Mesenchymal stem cell (in vitro differentiated cells and primary cell): ENCODE measurements at regions not wholly inside any gene's neighbourhood (a gene's known extent, or its start where the extent isn't known, plus 50 kb on each side); places are given as distances from the start of the nearest gene placed in this dataset.

ENCODE experiments used
- DNase-seq: peaks from one replicate; pipeline ENCODE4 v3.0.0-alpha.2; 2013
- H2AFZ ChIP-seq: one replicate; pipeline ENCODE4 v1.6.1; 2013; ENCODE audit warnings: low read depth, mild to moderate bottlenecking, control low read depth, inconsistent platforms, low read length, moderate library complexity
- H2AK5ac ChIP-seq: 2 replicates; pipeline ENCODE4 v1.6.1; 2013; ENCODE audit warnings: low read length, moderate library complexity, mild to moderate bottlenecking, inconsistent platforms; ENCODE audit not compliant: severe bottlenecking
- H2BK120ac ChIP-seq: one replicate; pipeline ENCODE4 v1.6.1; 2013; ENCODE audit warnings: low read depth, mild to moderate bottlenecking, inconsistent platforms, low read length, moderate library complexity
- H2BK12ac ChIP-seq, 2 experiments: one replicate each; pipeline ENCODE4 v1.6.1; 2013; ENCODE audit warnings: inconsistent platforms in 2 of 2, low read length in 2 of 2, mild to moderate bottlenecking in 2 of 2, moderate library complexity in 2 of 2, control low read depth in 1 of 2
- H2BK15ac ChIP-seq: one replicate; pipeline ENCODE4 v1.6.1; 2013; ENCODE audit warnings: mild to moderate bottlenecking, low read depth, inconsistent platforms; ENCODE audit not compliant: poor library complexity, severe bottlenecking
- H2BK5ac ChIP-seq: 2 replicates; pipeline ENCODE4 v1.6.1; 2013; ENCODE audit warnings: low read depth, mild to moderate bottlenecking, low read length, control low read depth, inconsistent platforms; ENCODE audit not compliant: poor library complexity, severe bottlenecking
- H3K14ac ChIP-seq, 2 experiments: one replicate each; pipeline ENCODE4 v1.6.1; 2013; ENCODE audit warnings: inconsistent platforms in 2 of 2, low read length in 2 of 2, control low read depth in 1 of 2, mild to moderate bottlenecking in 1 of 2, moderate library complexity in 1 of 2
- H3K18ac ChIP-seq, 2 experiments: one replicate each; pipeline ENCODE4 v1.6.1; 2013; ENCODE audit warnings: inconsistent platforms in 2 of 2, low read length in 2 of 2, control low read depth in 1 of 2, low read depth in 1 of 2, mild to moderate bottlenecking in 1 of 2
- H3K23ac ChIP-seq, 2 experiments: one replicate each; pipeline ENCODE4 v1.6.1; 2013; ENCODE audit warnings: inconsistent platforms in 2 of 2, low read length in 2 of 2, mild to moderate bottlenecking in 2 of 2, moderate library complexity in 2 of 2, control low read depth in 1 of 2
- H3K27ac ChIP-seq: 2 replicates; pipeline ENCODE4 v1.5.1; 2013; ENCODE audit warnings: mild to moderate bottlenecking, moderate library complexity, low read length, control low read depth, inconsistent platforms; ENCODE audit not compliant: poor library complexity, severe bottlenecking
- H3K27me3 ChIP-seq, 2 experiments: 2 replicates each; pipeline versions ENCODE4 v1.6.1 to v1.7.0; 2013; ENCODE audit warnings: low read length in 2 of 2, mild to moderate bottlenecking in 2 of 2, moderate library complexity in 2 of 2, control low read depth in 1 of 2, inconsistent platforms in 1 of 2; ENCODE audit not compliant: control insufficient read depth in 1 of 2, insufficient read depth in 1 of 2
- H3K36me3 ChIP-seq, 2 experiments: 2 replicates each; pipeline versions ENCODE4 v1.6.1 to v1.7.0; 2013; ENCODE audit warnings: low read length in 2 of 2, control low read depth in 1 of 2, inconsistent platforms in 1 of 2, low read depth in 1 of 2, mild to moderate bottlenecking in 1 of 2; ENCODE audit not compliant: insufficient read depth in 2 of 2, control insufficient read depth in 1 of 2
- H3K4ac ChIP-seq, 2 experiments: one replicate each; pipeline ENCODE4 v1.6.1; 2013; ENCODE audit warnings: inconsistent platforms in 2 of 2, low read length in 2 of 2, mild to moderate bottlenecking in 2 of 2, moderate library complexity in 2 of 2, control low read depth in 1 of 2, low read depth in 1 of 2
- H3K4me1 ChIP-seq: 2 replicates; pipeline ENCODE4 v1.6.1; 2013; ENCODE audit warnings: low read depth, low read length, control low read depth; ENCODE audit not compliant: control insufficient read depth, insufficient read depth
- H3K4me2 ChIP-seq: 2 replicates; pipeline ENCODE4 v1.6.1; 2013; ENCODE audit warnings: low read length, mild to moderate bottlenecking, inconsistent platforms; ENCODE audit not compliant: poor library complexity, severe bottlenecking
- H3K4me3 ChIP-seq, 2 experiments: 2 replicates each; pipeline versions ENCODE4 v1.5.1 to v1.7.0; 2013; ENCODE audit warnings: low read length in 2 of 2, mild to moderate bottlenecking in 2 of 2, control low read depth in 1 of 2, low read depth in 1 of 2; ENCODE audit not compliant: insufficient read depth in 1 of 2
- H3K79me1 ChIP-seq: replicated peaks from 2 replicates; pipeline ENCODE4 v1.6.1; 2013; ENCODE audit warnings: mild to moderate bottlenecking, control low read depth, low read length, inconsistent platforms; ENCODE audit not compliant: poor library complexity, severe bottlenecking
- H3K9ac ChIP-seq: 2 replicates; pipeline ENCODE4 v1.7.0; 2013; ENCODE audit warnings: mild to moderate bottlenecking, low read length, moderate library complexity
- H3K9me3 ChIP-seq: 2 replicates; pipeline ENCODE4 v1.7.0; 2013; ENCODE audit warnings: mild to moderate bottlenecking, low read length; ENCODE audit not compliant: control insufficient read depth
- H4K8ac ChIP-seq: one replicate; pipeline ENCODE4 v1.6.1; 2013; ENCODE audit warnings: inconsistent platforms, mild to moderate bottlenecking, low read length, moderate library complexity
- H4K91ac ChIP-seq: one replicate; pipeline ENCODE4 v1.6.1; 2013; ENCODE audit warnings: mild to moderate bottlenecking, low read length, inconsistent platforms
- WGBS: methylation state at CpG from one replicate; pipeline ENCODE4 v1.1.7; 2013; ENCODE audit warnings: mixed read lengths; 5-methylcytosine and 5-hydroxymethylcytosine counted together

DNA sequence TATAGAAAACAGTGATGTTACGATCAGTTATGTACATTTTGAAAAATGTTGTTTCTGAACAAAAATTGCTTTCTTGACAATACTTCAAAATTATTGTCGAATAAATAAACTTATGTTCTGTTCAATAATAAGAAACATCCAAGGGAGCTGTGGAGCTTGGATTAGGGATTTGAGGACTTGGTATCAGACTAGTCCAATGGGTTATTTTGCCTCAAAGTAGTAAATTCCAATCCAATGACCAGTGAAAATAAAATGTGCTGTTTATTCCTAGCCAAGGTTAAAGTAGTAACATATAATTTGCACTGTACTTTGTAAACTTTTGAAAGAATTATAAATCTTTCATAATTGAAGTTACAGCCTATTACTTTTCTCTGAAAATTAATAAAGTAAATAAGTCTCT, 79.1 kb upstream of the IVNS1ABP start:
- Histone ChIP-seq H3K9ac (no peak overlapping the region), H3K4me1 (peaks cover 3% of the 10 kb centered on the region), H3K4me2 (no peak overlapping the region), H2AK5ac (no peak overlapping the region), H3K36me3 (no peaks in the 10 kb centered on the region), H4K91ac (no peak overlapping the region), H3K79me1 (no peaks in the 10 kb centered on the region), H3K4ac (no peak overlapping the region), H3K9me3 (no peaks in the 10 kb centered on the region), H3K27me3 (no peaks in the 10 kb centered on the region), H2BK120ac (no peak overlapping the region), H3K14ac (no peak overlapping the region), H3K23ac (no peak overlapping the region), H4K8ac (no peak overlapping the region), H3K4me3 (no peak overlapping the region), H2AFZ (no peak overlapping the region), H2BK12ac (no peak overlapping the region), H3K27ac (no peak overlapping the region), H2BK15ac (no peak overlapping the region), H2BK5ac (no peak overlapping the region), H3K18ac (no peak overlapping the region)
- DNase-seq, result no peak
- WGBS, result 100% methylated on average over 1 of the region's 2 CpGs

GRCh38 chr1:185393815-185394214, 76.8 kb upstream of the IVNS1ABP start:
- Histone ChIP-seq H3K27me3 (no peaks in the 10 kb centered on the region), H3K27ac (no peak overlapping the region), H3K14ac (no peak overlapping the region), H4K8ac (no peak overlapping the region), H3K18ac (no peak overlapping the region), H3K9me3 (no peaks in the 10 kb centered on the region), H3K4me3 (no peak overlapping the region), H3K36me3 (no peaks in the 10 kb centered on the region), H2AK5ac (no peak overlapping the region), H3K4me2 (no peak overlapping the region), H2BK12ac (no peak overlapping the region), H2AFZ (no peak overlapping the region), H2BK5ac (no peak overlapping the region), H3K4ac (no peak overlapping the region), H3K9ac (no peak overlapping the region), H4K91ac (no peak overlapping the region), H3K79me1 (no peaks in the 10 kb centered on the region), H3K4me1 (no peaks in the 10 kb centered on the region), H2BK15ac (no peak overlapping the region), H2BK120ac (no peak overlapping the region), H3K23ac (no peak overlapping the region)
- WGBS, result 92% methylated on average over 2 of the region's 2 CpGs
- DNase-seq, result no peak

GRCh38 chr1:185393205-185393604, 76.2 kb upstream of the IVNS1ABP start:
- no peak overlapping the region for H3K4me2 ChIP-seq
- no peaks in the 10 kb centered on the region for H3K4me1 ChIP-seq
- H3K9me3 ChIP-seq, result no peaks in the 10 kb centered on the region
- H3K4me3 ChIP-seq, result no peak overlapping the region
- H2BK5ac ChIP-seq, result no peak overlapping the region
- H3K14ac ChIP-seq, result no peak overlapping the region
- H2BK15ac ChIP-seq, result no peak overlapping the region
- H2BK120ac ChIP-seq, result no peak overlapping the region
- H3K4ac ChIP-seq, result no peak overlapping the region
- no peak for DNase-seq
- H4K8ac ChIP-seq, result no peak overlapping the region
- H3K9ac ChIP-seq, result no peak overlapping the region
- H3K79me1 ChIP-seq, result no peaks in the 10 kb centered on the region
- no peak overlapping the region for H2AK5ac ChIP-seq
- H3K36me3 ChIP-seq, result no peaks in the 10 kb centered on the region
- no peak overlapping the region for H3K23ac ChIP-seq
- no peak overlapping the region for H2AFZ ChIP-seq
- no peak overlapping the region for H3K18ac ChIP-seq
- H2BK12ac ChIP-seq, result no peak overlapping the region
- WGBS, result no CpG with 5 or more reads among the region's 4 CpGs
- no peak overlapping the region for H4K91ac ChIP-seq
- H3K27me3 ChIP-seq, result no peaks in the 10 kb centered on the region
- no peak overlapping the region for H3K27ac ChIP-seq

- Histone ChIP-seq H4K91ac (no peak overlapping the region), H3K27ac (no peak overlapping the region), H4K8ac (no peak overlapping the region), H3K4me3 (no peak overlapping the region), H3K27me3 (no peaks in the 10 kb centered on the region), H3K79me1 (no peaks in the 10 kb centered on the region), H2AK5ac (no peak overlapping the region), H2BK15ac (no peak overlapping the region), H3K23ac (no peak overlapping the region), H3K4me1 (no peaks in the 10 kb centered on the region), H3K18ac (no peak overlapping the region), H2AFZ (no peak overlapping the region), H3K36me3 (no peaks in the 10 kb centered on the region), H2BK12ac (no peak overlapping the region), H3K9ac (no peak overlapping the region), H3K4ac (no peak overlapping the region), H2BK5ac (no peak overlapping the region), H2BK120ac (no peak overlapping the region), H3K9me3 (no peaks in the 10 kb centered on the region), H3K14ac (no peak overlapping the region), H3K4me2 (no peak overlapping the region)
- DNase-seq, result no peak
Observed at GRCh38 chr1:185388815-185389214, 71.8 kb upstream of the IVNS1ABP start.
